ENCODE measurements at regions not wholly inside any gene's neighbourhood (a gene's known extent, or its start where the extent isn't known, plus 50 kb on each side); places are given as distances from the start of the nearest gene placed in this dataset.

DNA sequence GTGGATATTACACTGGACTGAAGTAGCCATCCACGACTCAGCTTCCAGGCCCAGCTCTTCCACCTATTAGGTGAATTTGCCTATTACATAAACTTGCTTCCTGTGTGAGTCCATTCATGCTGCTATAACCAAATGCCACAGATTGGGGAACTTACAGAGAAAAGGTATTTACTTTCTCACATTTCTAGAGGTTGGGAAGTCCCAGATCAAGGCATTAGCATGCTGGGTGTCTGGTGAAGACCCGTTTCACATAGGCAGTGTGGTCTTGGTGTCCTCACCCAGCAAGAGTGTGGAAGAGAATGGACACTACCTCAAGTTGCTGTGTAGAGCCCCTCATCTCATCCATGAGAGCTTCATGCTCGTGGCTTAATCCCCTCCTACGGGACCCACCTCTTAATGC, 282.6 kb downstream of the IRX1 start:
- H2BK120ac ChIP-seq (ENCODE audit: low read depth, low read length, poor library complexity, severe bottlenecking): no peak overlapping the region
- Mint-ChIP-seq H3K4me1 (no peaks in the 10 kb centered on the region), H3K27ac (no peak overlapping the region), H3K36me3 (ENCODE audit: insufficient read depth in 1 of 3, low read depth in 3 of 3) (peaks cover 0 to 5% (median under 1%) of the 10 kb centered on the region in 3 experiments; a peak in 1 of 7 replicates), H3K27me3 (ENCODE audit: low read depth) (peaks cover 2% of the 10 kb centered on the region), H3K4me3 (no peak overlapping the region), H3K9me3 (peaks cover 4 to 7% of the 10 kb centered on the region in 2 experiments; a peak in 3 of 5 replicates)
- no peaks in the 10 kb centered on the region for H3K23me2 ChIP-seq (ENCODE audit: insufficient read length, low read depth, low read length, poor library complexity, severe bottlenecking)
- no peak overlapping the region for H3K27ac ChIP-seq (ENCODE audit: insufficient read length, low read depth, low read length)
- H3K27me3 ChIP-seq (ENCODE audit: insufficient read depth, low read length): no peaks in the 10 kb centered on the region
- H4K91ac ChIP-seq (ENCODE audit: insufficient read length, low read depth, low read length): no peak overlapping the region
- no peak overlapping the region for H3T11ph ChIP-seq (ENCODE audit: low read length)
- H3K23ac ChIP-seq (ENCODE audit: insufficient read length, low read depth, low read length): no peak overlapping the region
- no peak overlapping the region for H4K8ac ChIP-seq (replicated peaks; ENCODE audit: insufficient read length, low read depth, low read length)
- no peaks in the 10 kb centered on the region for H3K9me3 ChIP-seq (ENCODE audit: control insufficient read depth, low read depth, low read length)
- H2BK5ac ChIP-seq (ENCODE audit: insufficient read length, low read length): no peak overlapping the region
- no peak overlapping the region for H2BK12ac ChIP-seq (ENCODE audit: insufficient read length, low read depth, low read length)
- H2AK5ac ChIP-seq (ENCODE audit: insufficient read length, low read length): no peak overlapping the region
- H2BK20ac ChIP-seq (ENCODE audit: low read depth, low read length, poor library complexity, severe bottlenecking): no peak overlapping the region
- no peak overlapping the region for H3K4me2 ChIP-seq (ENCODE audit: insufficient read depth, insufficient read length, low read length)
- H3K4ac ChIP-seq (ENCODE audit: low read depth, low read length): no peak overlapping the region
- H3K79me1 ChIP-seq (ENCODE audit: insufficient read depth, low read depth, low read length, poor library complexity, severe bottlenecking): no peaks in the 10 kb centered on the region
- no peaks in the 10 kb centered on the region for H3K4me1 ChIP-seq (ENCODE audit: insufficient read depth, low read length)
- no peak overlapping the region for H4K5ac ChIP-seq (ENCODE audit: insufficient read length, low read depth, low read length)
- H2AFZ ChIP-seq (ENCODE audit: low read length): no peak overlapping the region
- H3K79me2 ChIP-seq (ENCODE audit: insufficient read depth, low read length): no peaks in the 10 kb centered on the region
- no peaks in the 10 kb centered on the region for H4K20me1 ChIP-seq (ENCODE audit: control insufficient read depth, insufficient read depth, insufficient read length)
- no peak overlapping the region for H2BK15ac ChIP-seq (ENCODE audit: low read depth, low read length)
- no CpG with 5 or more reads among the region's 4 CpGs for WGBS (ENCODE audit: extremely low coverage, insufficient read length, low lambda C conversion rate)
- no peak for TF ChIP-seq CTCF (conservative IDR thresholded peaks at IDR 0.05)
- H3K14ac ChIP-seq (ENCODE audit: insufficient read depth, low read length): no peak overlapping the region
- no peak for DNase-seq
- no peak overlapping the region for H3K56ac ChIP-seq (ENCODE audit: insufficient read length, low read depth, low read length)
- H3K9ac ChIP-seq (ENCODE audit: extremely low read depth, insufficient read length, low read length): no peak overlapping the region
- H3K18ac ChIP-seq (ENCODE audit: insufficient read length, low read depth, low read length): no peak overlapping the region

Data from H9 (cell line).